Thyroid gland (tissue), 4 donors: ENCODE measurements at regions not wholly inside any gene's neighbourhood (a gene's known extent, or its start where the extent isn't known, plus 50 kb on each side); places are given as distances from the start of the nearest gene placed in this dataset.

ENCODE experiments used
- DNase-seq, 2 donors: peaks; one replicate each; pipeline ENCODE4 v3.0.0-alpha.2; 2019
- H3K27ac ChIP-seq, 3 donors: fragments of 200-600 bp; sonication (generic); 1 replicate in 2 of 3; 2 replicates in 1 of 3; pipeline ENCODE4 v1.5.1; 2016 to 2019; ENCODE audit warnings: mild to moderate bottlenecking in 1 of 3, moderate library complexity in 1 of 3
- H3K27me3 ChIP-seq: fragments of 200-600 bp; sonication (generic); one replicate; pipeline ENCODE4 v1.5.1; 2019
- H3K36me3 ChIP-seq, 2 donors: fragments of 200-600 bp; sonication (generic); one replicate each; pipeline ENCODE4 v1.5.1; 2016 to 2019
- H3K4me1 ChIP-seq, 2 donors: fragments of 200-600 bp; sonication (generic); one replicate each; pipeline ENCODE4 v1.5.1; 2017 to 2019
- H3K4me3 ChIP-seq, 3 donors: fragments of 200-600 bp; sonication (generic); replicated peaks in 1 of 3; 1 replicate in 2 of 3; 2 replicates in 1 of 3; pipeline ENCODE4 v1.5.1; 2016; ENCODE audit warnings: mild to moderate bottlenecking in 1 of 3
- H3K9me3 ChIP-seq: fragments of 200-600 bp; sonication (generic); one replicate; pipeline ENCODE4 v1.5.1; 2017
- CTCF ChIP-seq, 6 experiments: fragments of 200-600 bp in 3 of 6; fragments of 450-650 bp in 3 of 6; sonication (generic) in 3 of 6; IDR thresholded peaks; one replicate each; pipeline ENCODE4 v1.5.1; 2016 to 2019; ENCODE audit warnings: antibody characterized with exemption in 6 of 6, mild to moderate bottlenecking in 2 of 6, inconsistent platforms in 1 of 6, moderate library complexity in 1 of 6
- POLR2A ChIP-seq, 2 donors: fragments of 450-650 bp; IDR thresholded peaks; one replicate each; pipeline ENCODE4 v1.6.1; 2017; ENCODE audit warnings: antibody characterized with exemption in 2 of 2, mild to moderate bottlenecking in 2 of 2, moderate library complexity in 1 of 2
- WGBS, 2 donors: methylation state at CpG; one replicate each; pipeline ENCODE4 v1.1.5; 2017; 5-methylcytosine and 5-hydroxymethylcytosine counted together
- intact Hi-C: fragments of 100-400 bp; cut with DNase I; formaldehyde crosslinking; loops from one replicate; pipeline ENCODE4 v1.15.1; 2023

GRCh38 chr4:23355258-23355657 lies 534.6 kb downstream of the PPARGC1A start:
- Histone ChIP-seq H3K36me3 (no peaks in the 10 kb centered on the region), H3K4me1 (no peaks in the 10 kb centered on the region), H3K9me3 (no peaks in the 10 kb centered on the region), H3K27ac (no peak overlapping the region), H3K27me3 (no peaks in the 10 kb centered on the region), H3K4me3 (no peak overlapping the region)
- TF ChIP-seq POLR2A (IDR thresholded peaks at IDR 0.05): no peak
- no peak for TF ChIP-seq CTCF (IDR thresholded peaks at IDR 0.05)
- intact Hi-C loops: no loop called here
- WGBS, 2 donors: 76 to 79% methylated on average over 2 of the region's 2 CpGs
- no peak for DNase-seq

DNA sequence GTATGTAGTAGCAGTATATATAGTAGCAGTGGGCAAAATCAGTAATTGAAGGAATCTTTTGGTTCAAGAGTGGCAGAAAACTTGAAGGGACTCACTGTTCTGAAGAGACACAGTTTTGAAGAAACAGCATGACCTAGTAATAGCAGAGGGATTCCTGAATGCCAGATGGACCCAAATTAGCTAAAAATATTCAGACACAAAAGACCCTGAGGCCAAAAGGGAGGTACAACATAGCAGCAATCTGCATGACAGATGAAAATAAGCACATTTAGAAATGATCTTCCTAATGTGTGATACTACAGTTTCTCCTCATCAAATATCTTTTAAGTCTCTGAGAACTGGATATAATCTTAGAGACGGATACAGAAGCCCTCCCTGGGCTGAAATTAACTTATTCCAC lies 536.6 kb downstream of the PPARGC1A start:
- Histone ChIP-seq H3K4me1 (no peaks in the 10 kb centered on the region), H3K27me3 (no peaks in the 10 kb centered on the region), H3K27ac (no peak overlapping the region), H3K4me3 (no peak overlapping the region), H3K36me3 (no peaks in the 10 kb centered on the region), H3K9me3 (no peaks in the 10 kb centered on the region)
- 83 to 95% methylated on average over 1 of the region's 1 CpG for WGBS, 2 donors
- intact Hi-C loops: no loop called here
- TF ChIP-seq CTCF (IDR thresholded peaks at IDR 0.05) (no peak), POLR2A (IDR thresholded peaks at IDR 0.05) (no peak)
- DNase-seq: no peak

DNA sequence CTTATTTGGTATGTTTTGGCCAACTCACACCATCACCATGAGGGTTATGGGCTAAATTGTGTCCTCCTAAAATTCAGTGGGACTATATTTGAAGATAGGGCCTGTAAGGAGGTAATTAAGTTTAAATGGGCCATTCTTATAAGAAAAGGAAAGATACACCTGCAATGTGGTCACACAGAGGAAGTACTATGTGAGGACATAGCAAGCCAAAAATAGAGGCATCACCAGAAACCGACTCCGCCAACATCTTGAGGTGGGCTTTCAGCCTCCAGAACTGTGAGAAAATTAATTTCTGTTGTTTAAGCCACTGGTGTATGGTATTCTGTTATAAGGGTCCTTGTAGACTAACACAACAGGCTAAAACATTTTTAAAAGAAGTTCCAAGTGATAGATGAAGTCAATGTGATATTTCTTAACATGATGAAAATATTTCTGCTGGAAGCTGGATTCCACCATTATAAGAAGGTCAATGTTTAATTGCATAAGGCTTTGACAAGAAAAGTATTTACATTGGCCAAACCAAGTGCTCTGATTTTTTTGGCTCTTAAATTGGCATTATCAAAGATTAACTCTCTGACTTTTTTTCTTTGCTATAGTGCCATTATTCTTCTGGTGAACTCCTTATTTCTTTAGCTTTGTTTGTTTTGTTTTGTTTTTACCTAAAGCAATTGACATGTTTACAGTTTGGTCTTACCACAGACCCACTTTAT lies 540.9 kb downstream of the PPARGC1A start:
- Histone ChIP-seq H3K4me3 (no peak overlapping the region), H3K4me1 (no peaks in the 10 kb centered on the region), H3K27me3 (no peaks in the 10 kb centered on the region), H3K27ac (no peak overlapping the region), H3K9me3 (no peaks in the 10 kb centered on the region), H3K36me3 (no peaks in the 10 kb centered on the region)
- 84 to 89% methylated on average over 2 of the region's 2 CpGs for WGBS, 2 donors
- TF ChIP-seq CTCF (IDR thresholded peaks at IDR 0.05) (no peak), POLR2A (IDR thresholded peaks at IDR 0.05) (no peak)
- DNase-seq: no peak
- intact Hi-C loops: no loop called here

DNA sequence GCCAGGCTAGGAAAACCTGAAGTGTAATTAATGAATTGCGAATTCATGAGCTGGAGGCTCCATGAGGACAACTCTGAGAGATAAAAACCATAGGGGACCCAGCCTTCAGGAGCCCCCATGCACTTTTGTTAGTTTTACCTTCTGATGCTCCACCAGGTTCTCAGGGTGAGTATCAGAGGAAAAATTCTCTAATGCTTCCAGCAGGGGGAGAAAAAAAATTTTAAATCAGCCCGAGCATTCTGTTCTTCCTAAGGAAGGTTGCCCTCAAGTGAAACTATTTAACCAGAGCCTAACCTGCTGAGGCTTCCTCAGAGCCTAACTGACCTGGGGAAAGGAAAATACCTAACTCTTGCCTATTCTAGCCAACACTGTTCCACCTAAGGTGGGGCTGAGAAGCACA lies 552.6 kb downstream of the PPARGC1A start:
- Histone ChIP-seq H3K4me3 (no peak overlapping the region), H3K9me3 (no peaks in the 10 kb centered on the region), H3K27me3 (no peaks in the 10 kb centered on the region), H3K27ac (no peak overlapping the region), H3K4me1 (peaks cover 0 to 9% of the 10 kb centered on the region in 2 donors), H3K36me3 (no peaks in the 10 kb centered on the region)
- TF ChIP-seq CTCF (IDR thresholded peaks at IDR 0.05) (peak in 3 of 6 experiments; percentile 20 to 34 (median 22)), POLR2A (IDR thresholded peaks at IDR 0.05) (no peak)
- DNase-seq: no peak
- intact Hi-C loops: no loop called here
- 62 to 70% methylated on average over 2 of the region's 2 CpGs for WGBS, 2 donors

GRCh38 chr4:23333946-23334878 lies 555.6 kb downstream of the PPARGC1A start:
- Histone ChIP-seq H3K4me1 (peaks cover 0 to 9% of the 10 kb centered on the region in 2 donors), H3K4me3 (no peak overlapping the region), H3K36me3 (no peaks in the 10 kb centered on the region), H3K27ac (peak overlapping the region in 2 of 3 donors; percentile 14 to 26), H3K27me3 (no peaks in the 10 kb centered on the region), H3K9me3 (no peaks in the 10 kb centered on the region)
- intact Hi-C loops: no loop called here
- DNase-seq: no peak
- TF ChIP-seq CTCF (IDR thresholded peaks at IDR 0.05) (peak in 3 of 6 experiments; percentile 28 to 45 (median 43)), POLR2A (IDR thresholded peaks at IDR 0.05) (no peak)
- WGBS, 2 donors: 38 to 44% methylated on average over 5 of the region's 5 CpGs
